Heart left ventricle (tissue), 13 donors: ENCODE measurements at regions not wholly inside any gene's neighbourhood (a gene's known extent, or its start where the extent isn't known, plus 50 kb on each side); places are given as distances from the start of the nearest gene placed in this dataset.

Source experiments
- POLR2A ChIP-seq, 2 donors: fragments of 450-650 bp; IDR thresholded peaks; one replicate each; pipeline ENCODE4 v1.6.1; 2017; ENCODE audit warnings: antibody characterized with exemption in 2 of 2, mild to moderate bottlenecking in 2 of 2, moderate library complexity in 2 of 2
- TF ChIP-seq, protein P1 (sequence below), 12 donors: fragments of 200-600 bp; sonication (generic) in 4 of 12; IDR thresholded peaks; one replicate each; pipeline versions ENCODE4 v1.5.0 to v1.8.0; 2018 to 2022; ENCODE audit warnings: antibody characterized with exemption in 12 of 12, mild to moderate bottlenecking in 5 of 12
- donor health status: ischemic (EF 13 %, LVEDD 7.1; RV severe dilation, severe dysfunction).
- donor health status: DM: no; HTN: yes; CAD: no.
- donor health status: DM: no; HTN: no; CAD: no.
- donor health status: ischemic (EF 25% LVEDD 6.9; RV normal size, moderate dysfunction).
- donor health status: ischemic (EF 25% LVEDD 5.7; RV mildly dilated, moderate dysfunction).
- donor health status: ischemic (EF 35%, LVEDD 5.7; RV mildly dilated, moderate dysfunction).
- donor health status: nonischemic (EF 11% LVEDD 7.7; RV severe dilation, severe dysfunction).
- donor health status: DM: yes; HTN: yes; CAD: no.
- donor health status: PGD.
- donor health status: ischemic (EF 29% LVEDD 5.4; RV normal size, mild dysfunction).
- donor health status: nonischemic (EF 23%, LVEDD 6.1; RV moderate dilation, normal function).

GRCh38 chr2:208607694-208608093 is 201.1 kb downstream of the PTH2R start:
- TF ChIP-seq, protein P1, sequence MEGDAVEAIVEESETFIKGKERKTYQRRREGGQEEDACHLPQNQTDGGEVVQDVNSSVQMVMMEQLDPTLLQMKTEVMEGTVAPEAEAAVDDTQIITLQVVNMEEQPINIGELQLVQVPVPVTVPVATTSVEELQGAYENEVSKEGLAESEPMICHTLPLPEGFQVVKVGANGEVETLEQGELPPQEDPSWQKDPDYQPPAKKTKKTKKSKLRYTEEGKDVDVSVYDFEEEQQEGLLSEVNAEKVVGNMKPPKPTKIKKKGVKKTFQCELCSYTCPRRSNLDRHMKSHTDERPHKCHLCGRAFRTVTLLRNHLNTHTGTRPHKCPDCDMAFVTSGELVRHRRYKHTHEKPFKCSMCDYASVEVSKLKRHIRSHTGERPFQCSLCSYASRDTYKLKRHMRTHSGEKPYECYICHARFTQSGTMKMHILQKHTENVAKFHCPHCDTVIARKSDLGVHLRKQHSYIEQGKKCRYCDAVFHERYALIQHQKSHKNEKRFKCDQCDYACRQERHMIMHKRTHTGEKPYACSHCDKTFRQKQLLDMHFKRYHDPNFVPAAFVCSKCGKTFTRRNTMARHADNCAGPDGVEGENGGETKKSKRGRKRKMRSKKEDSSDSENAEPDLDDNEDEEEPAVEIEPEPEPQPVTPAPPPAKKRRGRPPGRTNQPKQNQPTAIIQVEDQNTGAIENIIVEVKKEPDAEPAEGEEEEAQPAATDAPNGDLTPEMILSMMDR (IDR thresholded peaks at IDR 0.05) = no peak
- no peak for TF ChIP-seq POLR2A (IDR thresholded peaks at IDR 0.05)
